Endothelial cell of umbilical vein (primary cell): ENCODE measurements at regions not wholly inside any gene's neighbourhood (a gene's known extent, or its start where the extent isn't known, plus 50 kb on each side); places are given as distances from the start of the nearest gene placed in this dataset.

Experiments
- BruUV-seq: library from RNA; stranded (reverse); fragments of 400-500 nt; replicated peaks from 2 replicates; lab custom pipeline; 2021; lab: Mats Ljungman, UMichigan
- CTCF ChIA-PET: fragments of 300-600, 350-600 bp; sonication (Branson Sonifier 250); formaldehyde crosslinking; loops from one replicate; lab custom pipeline; 2021; ENCODE audit warnings: antibody characterized with exemption, inconsistent platforms; lab: Charles Lee
- POLR2A ChIA-PET: fragments of 300-600, 350-600 bp; sonication (Branson Sonifier 250); formaldehyde crosslinking; loops from one replicate; lab custom pipeline; 2021; ENCODE audit warnings: antibody characterized with exemption, inconsistent platforms; lab: Charles Lee
- DNase-seq: peaks from one replicate; pipeline ENCODE4 v3.0.0-alpha.2; 2011; ENCODE audit warnings: low read depth, low spot score
- FAIRE-seq: peaks from 2 replicates; lab custom pipeline; 2011; peaks lifted over from hg19 to GRCh38; lab: Jason Lieb, UNC
- H2AFZ ChIP-seq: 2 replicates; pipeline ENCODE4 v1.6.0; 2012; ENCODE audit warnings: low read depth, low read length, control low read depth, inconsistent platforms
- H3K27ac ChIP-seq: 2 replicates; pipeline ENCODE4 v1.5.1; 2011; ENCODE audit warnings: low read depth, mild to moderate bottlenecking, control low read depth, low read length, moderate library complexity; ENCODE audit not compliant: insufficient read depth
- H3K27me3 ChIP-seq, 2 experiments: 2 replicates each; pipeline versions ENCODE4 v1.6.0 to v1.6.1; 2011; ENCODE audit warnings: low read length in 2 of 2, mixed read lengths in 1 of 2; ENCODE audit not compliant: control insufficient read depth in 2 of 2, insufficient read depth in 2 of 2
- H3K36me3 ChIP-seq, 2 experiments: 2 replicates in 1 of 2; 3 replicates in 1 of 2; pipeline ENCODE4 v1.5.1; 2011; ENCODE audit warnings: low read length in 2 of 2, mild to moderate bottlenecking in 1 of 2, moderate library complexity in 1 of 2; ENCODE audit not compliant: control insufficient read depth in 2 of 2, insufficient read depth in 2 of 2; ENCODE audit errors: extremely low read depth in 1 of 2
- H3K4me1 ChIP-seq: 3 replicates; pipeline ENCODE4 v1.5.1; 2011; ENCODE audit warnings: mild to moderate bottlenecking, low read length; ENCODE audit not compliant: control insufficient read depth, insufficient read depth; ENCODE audit errors: extremely low read depth
- H3K4me2 ChIP-seq: 2 replicates; pipeline ENCODE4 v1.6.1; 2011; ENCODE audit warnings: low read length, control low read depth, mixed read lengths; ENCODE audit not compliant: insufficient read depth
- H3K4me3 ChIP-seq, 3 experiments: fragments of 200-600 bp in 1 of 3; sonication (generic), shearing (Covaris generic) in 1 of 3; replicated peaks in 1 of 3; 2 replicates each; pipeline ENCODE4 v1.5.1; 2011 to 2016; ENCODE audit warnings: control low read depth in 3 of 3, low read length in 3 of 3, mild to moderate bottlenecking in 2 of 3, inconsistent platforms in 1 of 3, low read depth in 1 of 3, moderate library complexity in 1 of 3; ENCODE audit not compliant: insufficient read depth in 1 of 3
- H3K79me2 ChIP-seq: 2 replicates; pipeline ENCODE4 v1.6.0; 2012; ENCODE audit warnings: low read length, inconsistent platforms; ENCODE audit not compliant: control insufficient read depth, insufficient read depth
- H3K9ac ChIP-seq: replicated peaks from 2 replicates; pipeline ENCODE3; 2011; ENCODE audit warnings: low read length, control low read depth; ENCODE audit not compliant: insufficient read depth; ENCODE audit errors: extremely low read depth
- H3K9me1 ChIP-seq: replicated peaks from 3 replicates; pipeline ENCODE4 v1.6.0; 2011; ENCODE audit warnings: mild to moderate bottlenecking, low read length; ENCODE audit not compliant: control insufficient read depth, insufficient read depth; ENCODE audit errors: extremely low read depth
- H3K9me3 ChIP-seq: replicated peaks from 2 replicates; pipeline ENCODE4 v1.5.1; 2012; ENCODE audit warnings: low read length, inconsistent platforms; ENCODE audit not compliant: control insufficient read depth, insufficient read depth
- H4K20me1 ChIP-seq: replicated peaks from 2 replicates; pipeline ENCODE3; 2011; ENCODE audit warnings: mild to moderate bottlenecking, low read length; ENCODE audit not compliant: control insufficient read depth, insufficient read depth; ENCODE audit errors: extremely low read depth
- CTCF ChIP-seq, 2 donors: IDR thresholded peaks; 1 replicate in 1 of 2; 2 replicates in 1 of 2; pipeline ENCODE4 v1.5.1; 2011; ENCODE audit warnings: low read length in 2 of 2, mild to moderate bottlenecking in 2 of 2, moderate library complexity in 2 of 2, control low read depth in 1 of 2, inconsistent platforms in 1 of 2, low read depth in 1 of 2; ENCODE audit not compliant: insufficient read depth in 1 of 2; ENCODE audit errors: extremely low read depth in 1 of 2
- EZH2 ChIP-seq: IDR thresholded peaks from 2 replicates; pipeline ENCODE4 v1.6.1; 2012; ENCODE audit warnings: borderline replicate concordance, low read depth, mild to moderate bottlenecking, moderate library complexity, low read length, inconsistent platforms; ENCODE audit not compliant: severe bottlenecking
- FOS ChIP-seq: IDR thresholded peaks from 2 replicates; pipeline ENCODE4 v1.6.1; 2011; ENCODE audit warnings: mild to moderate bottlenecking, low read length, moderate library complexity, borderline replicate concordance; ENCODE audit not compliant: insufficient read depth
- GATA2 ChIP-seq: IDR thresholded peaks from 2 replicates; pipeline ENCODE4 v1.7.0; 2011; ENCODE audit warnings: low read depth, mild to moderate bottlenecking, moderate library complexity, mixed read lengths, low read length; ENCODE audit not compliant: insufficient read length, insufficient read depth
- JUN ChIP-seq: IDR thresholded peaks from 2 replicates; pipeline ENCODE4 v1.6.1; 2011; ENCODE audit warnings: borderline replicate concordance, low read depth; ENCODE audit not compliant: insufficient read length, insufficient read depth
- MYC ChIP-seq: IDR thresholded peaks from one replicate; pipeline ENCODE4 v1.6.1; 2011; ENCODE audit warnings: mild to moderate bottlenecking, low read depth, low read length
- POLR2A ChIP-seq: IDR thresholded peaks from 2 replicates; pipeline ENCODE4 v1.6.1; 2012; ENCODE audit warnings: low read depth, mild to moderate bottlenecking, control low read depth, low read length
- POLR2AphosphoS5 ChIP-seq: IDR thresholded peaks from 2 replicates; pipeline ENCODE4 v1.6.1; 2012; ENCODE audit warnings: low read depth, mild to moderate bottlenecking, control low read depth, low read length, moderate library complexity; ENCODE audit not compliant: insufficient read depth
- dilution Hi-C: fragments of 300-500 bp; cut with MboI; formaldehyde crosslinking; loops from one replicate; pipeline ENCODE4 v1.15.0; 2019; ENCODE audit warnings: low sequenced_read_pairs; ENCODE audit not compliant: extremely low pct_ligation_motif_present
- intact Hi-C: fragments of 100-400 bp; cut with micrococcal nuclease; formaldehyde crosslinking; loops from one replicate; pipeline ENCODE4 v1.10.0; 2022
- TF ChIP-seq, protein P1 (sequence below): IDR thresholded peaks from 2 replicates; pipeline ENCODE4 v1.6.1; 2011; ENCODE audit not compliant: insufficient read depth, insufficient read length

- TF ChIP-seq FOS (no peak), POLR2A (no peak), CTCF (IDR thresholded peaks at IDR 0.05; ENCODE audit: extremely low read depth in 1 of 2, insufficient read depth in 1 of 2, low read depth in 1 of 2, low read length in 2 of 2) (no peak), GATA2 (no peak), EZH2 (no peak), POLR2AphosphoS5 (no peak), JUN (no peak), MYC (no peak)
- TF ChIP-seq, protein P1, sequence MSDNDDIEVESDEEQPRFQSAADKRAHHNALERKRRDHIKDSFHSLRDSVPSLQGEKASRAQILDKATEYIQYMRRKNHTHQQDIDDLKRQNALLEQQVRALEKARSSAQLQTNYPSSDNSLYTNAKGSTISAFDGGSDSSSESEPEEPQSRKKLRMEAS: no peak
- no peaks in the 10 kb centered on the region for H4K20me1 ChIP-seq
- no peak for FAIRE-seq
- dilution Hi-C loops: no loop called here
- BruUV-seq: no TSS peak
- no peak overlapping the region for H2AFZ ChIP-seq
- intact Hi-C loops: no loop called here
- no peaks in the 10 kb centered on the region for H3K9me1 ChIP-seq
- no peak overlapping the region for H3K9ac ChIP-seq
- no peak overlapping the region for H3K4me3 ChIP-seq
- H3K4me1 ChIP-seq: peaks cover 3% of the 10 kb centered on the region
- no peaks in the 10 kb centered on the region for H3K36me3 ChIP-seq
- no peak for DNase-seq
- H3K9me3 ChIP-seq: no peaks in the 10 kb centered on the region
- no peak overlapping the region for H3K4me2 ChIP-seq
- ChIA-PET POLR2A (no interaction called here), CTCF (interaction anchor here (1.1 kb wide), 1 partner anchor 12 kb away, joined by 4 read pairs; no protein-coding TSS in a partner anchor)
- H3K27me3 ChIP-seq: no peaks in the 10 kb centered on the region
- H3K79me2 ChIP-seq: no peaks in the 10 kb centered on the region
- H3K27ac ChIP-seq: no peak overlapping the region
These were observed 78.5 kb downstream of the MID1IP1 start for GRCh38 chrX:38879631-38880220.
